ENCODE measurements at regions not wholly inside any gene's neighbourhood (a gene's known extent, or its start where the extent isn't known, plus 50 kb on each side); places are given as distances from the start of the nearest gene placed in this dataset.

GRCh38 chr15:31151301-31152233 lies 50.0 kb upstream of the TRPM1 start:
- no peak for DNase-seq (ENCODE audit: low spot score)

GRCh38 chr15:31153531-31153930 lies 52.0 kb upstream of the TRPM1 start:
- no peak for DNase-seq (ENCODE audit: low spot score)

GRCh38 chr15:31155151-31155550 lies 53.6 kb upstream of the TRPM1 start:
- DNase-seq (ENCODE audit: low spot score), result no peak

- no peak for DNase-seq (ENCODE audit: low spot score)
These were observed 54.7 kb upstream of the TRPM1 start for GRCh38 chr15:31156226-31156625.

GRCh38 chr15:31156808-31157207 lies 55.3 kb upstream of the TRPM1 start:
- DNase-seq (ENCODE audit: low spot score), result no peak

GRCh38 chr15:31157644-31158069 lies 56.1 kb upstream of the TRPM1 start:
- DNase-seq (ENCODE audit: low spot score), result no peak

GRCh38 chr15:31158858-31159569 lies 57.5 kb upstream of the TRPM1 start:
- DNase-seq (ENCODE audit: low spot score), result no peak

- no peak for DNase-seq (ENCODE audit: low spot score)
These were observed 58.3 kb upstream of the TRPM1 start for GRCh38 chr15:31159837-31160236.

- no peak for DNase-seq (ENCODE audit: low spot score)
These were observed 58.8 kb upstream of the TRPM1 start for GRCh38 chr15:31160297-31160696.

GRCh38 chr15:31160740-31161495 lies 59.4 kb upstream of the TRPM1 start:
- no peak for DNase-seq (ENCODE audit: low spot score)

- DNase-seq (ENCODE audit: low spot score), result no peak
These were observed 60.4 kb upstream of the TRPM1 start for GRCh38 chr15:31161951-31162350.

- no peak for DNase-seq (ENCODE audit: low spot score)
These were observed 61.4 kb upstream of the TRPM1 start for GRCh38 chr15:31162721-31163510.

GRCh38 chr15:31163769-31164572 lies 62.4 kb upstream of the TRPM1 start:
- DNase-seq (ENCODE audit: low spot score), result no peak

GRCh38 chr15:31164573-31164912 lies 63.0 kb upstream of the TRPM1 start:
- no peak for DNase-seq (ENCODE audit: low spot score)

GRCh38 chr15:31169558-31169957 lies 68.0 kb upstream of the TRPM1 start:
- DNase-seq (ENCODE audit: low spot score), result no peak

- DNase-seq (ENCODE audit: low spot score), result no peak
These were observed 70.2 kb upstream of the TRPM1 start for GRCh38 chr15:31171731-31172130.

GRCh38 chr15:31172606-31173005 lies 71.1 kb upstream of the TRPM1 start:
- DNase-seq (ENCODE audit: low spot score), result no peak

GRCh38 chr15:31173790-31174450 lies 72.4 kb upstream of the TRPM1 start:
- DNase-seq (ENCODE audit: low spot score), result no peak

GRCh38 chr15:31175484-31175883 lies 74.0 kb upstream of the TRPM1 start:
- DNase-seq (ENCODE audit: low spot score), result no peak

- no peak for DNase-seq (ENCODE audit: low spot score)
These were observed 76.4 kb upstream of the TRPM1 start for GRCh38 chr15:31177951-31178350.

Data from RKO (cell line).